Activated T-cell treated with anti-CD3 and anti-CD28 coated beads, Interleukin-2, amount 50 U/mL, for 1 hour (primary cell): ENCODE measurements at regions not wholly inside any gene's neighbourhood (a gene's known extent, or its start where the extent isn't known, plus 50 kb on each side); places are given as distances from the start of the nearest gene placed in this dataset.
"Not testable (repeated sequence)": the region's sequence is repeated elsewhere in the genome, so short reads cannot be mapped to it uniquely, and the experiment has no call there.

ENCODE experiments used
- DNase-seq: peaks from one replicate; pipeline ENCODE4 v3.0.0-alpha.2; 2020

- not testable (repeated sequence) for DNase-seq
Measured at GRCh38 chr1:224028802-224029201, 85.1 kb upstream of the FBXO28 start.

DNA sequence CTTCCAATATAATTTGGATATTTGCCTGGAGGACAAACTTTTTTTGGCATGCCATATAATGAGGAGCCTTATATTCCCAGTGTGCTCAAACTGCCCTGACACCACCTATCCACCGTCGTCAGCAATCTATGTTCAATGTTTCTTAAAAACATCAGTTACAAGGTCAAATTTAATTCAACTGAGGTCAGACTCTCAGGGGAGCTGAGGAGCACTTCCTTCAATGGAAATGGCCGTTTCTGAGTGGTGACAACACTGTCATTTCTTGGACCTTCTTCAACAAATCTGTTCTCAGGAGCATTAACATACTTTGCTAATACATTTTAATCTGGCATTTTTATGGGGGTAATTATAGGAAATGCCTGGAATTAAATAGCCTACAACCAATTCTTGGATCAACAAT is 90.8 kb upstream of the FBXO28 start:
- not testable (repeated sequence) for DNase-seq

DNA sequence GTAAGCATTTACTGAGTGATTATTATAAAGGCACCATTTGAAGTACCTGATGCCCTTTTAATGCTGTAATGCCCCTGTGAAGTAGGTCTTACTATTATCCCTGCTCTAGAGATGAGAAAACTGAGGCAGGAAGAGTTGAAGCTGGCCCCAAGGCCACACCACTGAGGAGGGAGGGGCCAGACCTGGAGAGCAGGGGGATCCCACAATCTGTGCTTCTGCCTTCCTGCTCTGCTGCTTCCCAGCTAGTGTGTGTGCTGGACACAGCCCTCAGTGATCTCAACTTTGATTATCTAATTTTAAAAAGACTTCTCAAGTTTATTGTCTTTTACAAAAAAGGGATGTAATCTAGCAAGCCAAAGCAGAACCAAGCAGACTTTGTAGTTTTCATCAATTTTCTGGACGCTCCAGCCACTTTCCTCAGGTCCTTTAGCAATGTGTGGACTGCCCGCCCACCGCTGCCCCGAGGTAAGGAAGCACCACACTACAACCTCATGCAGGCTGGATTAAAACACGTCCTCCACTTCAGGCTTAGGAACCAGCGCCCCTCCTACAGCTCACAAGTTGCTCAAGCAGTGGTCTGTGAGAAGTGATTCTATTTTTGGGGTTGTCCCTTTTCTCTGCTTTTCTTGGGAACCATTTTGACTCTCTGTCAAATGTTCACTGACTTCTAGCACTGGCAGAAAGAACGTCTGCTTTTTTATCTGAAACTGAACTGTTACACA is 91.5 kb upstream of the FBXO28 start:
- DNase-seq, result not testable (repeated sequence)

DNA sequence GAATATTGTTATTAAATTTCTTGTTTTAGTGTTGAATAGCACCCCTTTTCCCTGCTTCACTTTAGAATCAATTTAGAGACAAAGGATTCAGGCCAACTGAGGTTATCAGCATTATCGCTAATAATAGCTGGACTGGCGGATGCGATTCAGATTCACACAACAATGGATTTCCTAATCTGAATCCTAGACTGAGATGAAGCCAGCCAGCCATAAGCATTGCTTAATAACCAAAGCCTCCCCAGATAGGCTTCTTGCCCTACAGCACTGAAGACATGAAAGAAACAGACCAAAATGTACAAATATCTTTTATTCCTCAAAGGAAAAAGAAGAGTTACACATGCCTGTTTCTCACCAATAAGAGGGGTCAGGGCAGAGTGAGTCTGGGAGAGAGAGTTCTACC is 94.0 kb upstream of the FBXO28 start:
- DNase-seq, result not testable (repeated sequence)

GRCh38 chr1:224015782-224016181 is 98.1 kb upstream of the FBXO28 start:
- not testable (repeated sequence) for DNase-seq

- no peak for DNase-seq
Measured at GRCh38 chr1:224014330-224014649, 99.6 kb upstream of the FBXO28 start.

DNA sequence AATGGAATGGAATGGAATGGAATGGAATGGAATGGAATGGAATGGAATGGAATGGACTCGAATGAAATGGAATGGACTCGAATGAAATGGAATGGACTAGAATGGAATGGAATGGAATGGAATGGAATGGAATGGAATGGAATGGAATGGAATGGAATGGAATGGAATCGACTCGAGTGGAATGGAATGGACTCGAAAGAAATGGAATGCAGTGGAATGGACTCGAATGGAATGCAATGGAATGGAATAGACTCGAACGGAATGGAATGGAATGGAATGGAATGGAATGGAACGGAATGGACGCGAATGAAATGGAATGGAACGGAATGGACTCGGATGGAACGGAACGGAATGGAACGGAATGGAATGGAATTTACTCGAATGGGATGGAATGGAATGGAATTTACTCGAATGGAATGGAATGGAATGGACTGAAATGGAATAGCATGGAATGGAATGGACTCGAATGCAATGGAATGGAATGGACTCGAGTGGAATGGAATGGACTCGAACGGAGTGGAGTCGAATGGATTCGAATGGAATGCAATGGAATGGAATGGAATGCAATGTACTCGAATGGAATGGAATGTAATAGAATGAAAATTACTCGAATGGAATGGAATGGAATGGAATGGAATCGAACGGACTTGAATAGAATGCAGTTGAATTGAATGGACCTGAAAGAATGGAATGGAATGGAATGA is 100.1 kb upstream of the FBXO28 start:
- not testable (repeated sequence) for DNase-seq

DNA sequence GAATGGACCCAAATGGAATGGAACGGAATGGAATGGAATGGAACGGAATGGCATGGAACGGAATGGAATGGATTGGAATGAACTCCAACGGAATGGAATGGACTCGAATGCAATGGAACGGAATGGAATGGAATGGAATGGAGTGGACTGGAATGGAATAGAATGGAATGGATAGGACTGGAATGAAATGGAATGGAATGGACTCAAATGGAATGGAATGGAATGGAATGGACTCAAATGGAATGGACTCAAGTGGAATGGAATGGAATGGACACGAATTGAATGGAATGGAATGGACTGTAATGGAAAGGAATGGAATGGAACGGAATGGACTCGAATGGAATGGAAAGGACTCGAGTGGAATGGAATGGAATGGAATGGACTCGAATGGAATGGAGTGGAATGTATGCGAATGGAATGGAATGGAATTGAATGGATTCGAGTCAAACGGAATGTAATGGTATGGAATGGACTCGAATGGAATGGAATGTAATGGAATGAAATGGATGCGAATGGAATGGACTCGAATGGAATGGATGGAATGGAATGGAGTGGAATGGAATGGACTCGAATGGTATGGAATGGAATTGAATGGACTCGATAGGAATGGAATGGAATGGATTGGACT is 101.0 kb upstream of the FBXO28 start:
- DNase-seq, result not testable (repeated sequence)

- not testable (repeated sequence) for DNase-seq
Measured at GRCh38 chr1:224012162-224012561, 101.7 kb upstream of the FBXO28 start.

GRCh38 chr1:224011751-224012150 is 102.2 kb upstream of the FBXO28 start:
- DNase-seq, result not testable (repeated sequence)

DNA sequence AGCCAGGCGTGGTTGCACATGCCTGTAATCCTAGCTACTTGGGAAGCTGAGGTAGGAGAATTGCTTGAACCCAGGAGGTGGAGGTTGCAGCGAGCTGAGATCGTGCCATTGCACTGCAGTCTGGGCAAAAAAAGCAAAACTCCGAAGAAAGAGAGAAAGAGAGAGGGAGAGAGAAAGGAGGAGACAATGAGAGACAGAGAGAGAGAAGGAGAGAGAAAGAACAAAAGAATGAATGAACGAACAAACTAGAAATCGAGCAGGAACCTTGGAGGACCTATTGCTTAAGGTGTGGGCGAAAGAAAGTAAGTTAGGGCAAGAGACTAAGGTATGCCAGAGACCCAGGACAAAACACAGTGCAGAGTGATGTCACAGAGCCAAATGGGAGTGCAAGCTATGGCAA is 102.8 kb upstream of the FBXO28 start:
- not testable (repeated sequence) for DNase-seq

GRCh38 chr1:224005973-224006372 is 107.9 kb upstream of the FBXO28 start:
- not testable (repeated sequence) for DNase-seq

GRCh38 chr1:224004552-224005315 is 109.2 kb upstream of the FBXO28 start:
- DNase-seq, result not testable (repeated sequence)

DNA sequence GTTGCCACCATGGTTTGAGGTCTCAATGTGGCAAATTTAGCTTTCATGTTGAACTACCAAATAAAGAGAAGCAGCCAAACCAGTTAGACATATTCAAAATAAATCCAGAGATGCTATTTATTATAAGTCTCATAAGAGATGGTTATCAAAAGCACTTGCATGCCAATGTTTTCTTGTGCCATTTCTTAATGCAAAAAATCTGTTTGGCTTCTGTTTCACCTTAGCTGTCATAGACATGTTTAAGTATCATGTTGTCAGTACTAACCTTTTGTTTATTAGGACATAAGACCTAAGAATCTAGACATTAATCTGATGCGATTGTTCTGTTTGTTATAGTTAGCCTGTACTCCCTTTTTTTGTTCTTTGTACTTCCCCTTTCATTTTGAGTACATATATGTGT is 110.0 kb upstream of the FBXO28 start:
- not testable (repeated sequence) for DNase-seq

- not testable (repeated sequence) for DNase-seq
Measured at GRCh38 chr1:224001757-224002156, 112.2 kb upstream of the FBXO28 start.

GRCh38 chr1:223999761-224000160 is 114.2 kb upstream of the FBXO28 start:
- DNase-seq, result not testable (repeated sequence)

- DNase-seq, result not testable (repeated sequence)
Measured at GRCh38 chr1:223998676-223999455, 115.0 kb upstream of the FBXO28 start.

- DNase-seq, result not testable (repeated sequence)
Measured at GRCh38 chr1:223996376-223996775, 117.5 kb upstream of the FBXO28 start.

DNA sequence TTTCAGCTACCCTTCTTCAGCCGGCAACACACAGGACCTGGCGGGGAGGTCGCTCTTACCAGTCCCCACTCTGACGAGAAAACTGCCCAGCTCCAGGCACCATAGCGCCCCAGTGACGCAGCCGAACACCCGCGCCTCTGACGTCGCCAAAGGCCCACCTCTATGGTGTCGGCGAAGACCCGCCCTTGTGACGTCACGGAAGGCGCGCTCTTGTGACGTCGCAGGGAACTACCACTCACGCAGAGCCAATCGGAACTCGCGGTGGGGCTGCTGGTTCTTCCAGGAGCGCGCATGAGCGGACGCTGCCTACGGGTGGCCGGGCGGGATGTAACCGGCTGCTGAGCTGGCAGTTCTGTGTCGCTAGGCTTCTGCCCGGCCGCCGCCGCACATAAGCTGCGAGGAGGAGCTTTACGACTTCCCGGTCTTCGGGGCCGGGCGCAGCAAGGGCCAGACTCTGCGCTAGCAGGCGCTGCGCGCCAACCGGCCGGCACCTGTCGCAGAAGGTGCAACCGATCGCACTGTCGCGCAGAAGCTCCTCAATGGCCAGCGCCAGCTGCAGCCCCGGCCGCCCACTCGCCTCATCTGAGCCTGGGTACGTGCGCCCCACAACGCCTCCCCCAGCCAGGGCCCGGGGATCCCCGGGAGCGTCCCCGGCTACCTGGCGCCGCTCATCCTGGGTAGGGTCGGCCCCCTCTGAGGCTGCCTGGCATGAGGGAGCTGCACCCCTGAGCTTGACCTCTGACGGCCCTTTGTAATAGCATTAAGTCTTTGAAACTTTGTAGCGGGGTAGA is 121.3 kb upstream of the FBXO28 start:
- peak; percentile 100 for DNase-seq

GRCh38 chr1:223991297-223991857 is 122.5 kb upstream of the FBXO28 start:
- DNase-seq, result peak; percentile 19

- not testable (repeated sequence) for DNase-seq
Measured at GRCh38 chr1:223961985-223962384, 116.2 kb upstream of the TP53BP2 start.
